GM12878 (cell line): ENCODE measurements at regions not wholly inside any gene's neighbourhood (a gene's known extent, or its start where the extent isn't known, plus 50 kb on each side); places are given as distances from the start of the nearest gene placed in this dataset.

Experiments
- ATAC-seq: fragments of 200-7000 bp; cut with Tn5 transposase; 3 replicates; pipeline ENCODE4 v1.9.1; 2020; ENCODE audit warnings: mild to moderate bottlenecking, moderate library complexity
- BruUV-seq: library from RNA; stranded (reverse); fragments of 400-500 nt; replicated peaks from 2 replicates; lab custom pipeline; 2021; lab: Mats Ljungman, UMichigan
- CTCF ChIA-PET: fragments of 300-600 bp; sonication (Branson Sonifier 250); formaldehyde crosslinking; extraction: SDS; loops from one replicate; lab custom pipeline; 2021; ENCODE audit warnings: inconsistent platforms; lab: Yijun Ruan, JAX
- POLR2A ChIA-PET: fragments of 350-600 bp; formaldehyde crosslinking; extraction: SDS; loops from one replicate; lab custom pipeline; 2021; ENCODE audit warnings: inconsistent platforms; lab: Charles Lee
- RAD21 ChIA-PET: fragments of 300-600 bp; sonication (Branson Sonifier 250); formaldehyde crosslinking; loops from one replicate; lab custom pipeline; 2023; ENCODE audit warnings: antibody characterized with exemption; ENCODE audit not compliant: unreplicated experiment; lab: Charles Lee
- SMC1A ChIA-PET: fragments of 300-600 bp; sonication (Branson Sonifier 250); formaldehyde crosslinking; loops from one replicate; lab custom pipeline; 2023; ENCODE audit not compliant: unreplicated experiment, uncharacterized antibody; lab: Charles Lee
- DNase-seq: peaks from one replicate; pipeline ENCODE4 v3.0.0-alpha.2; 2011; ENCODE audit warnings: low read depth, low spot score
- FAIRE-seq: peaks from 3 replicates; lab custom pipeline; 2011; peaks lifted over from hg19 to GRCh38; lab: Jason Lieb, UNC
- H2AFZ ChIP-seq: 2 replicates; pipeline ENCODE4 v1.6.0; 2011; ENCODE audit warnings: low read depth, low read length, control low read depth; ENCODE audit not compliant: control insufficient read depth
- H3K27ac ChIP-seq: 2 replicates; pipeline ENCODE4 v1.5.1; 2011; ENCODE audit warnings: control low read depth; ENCODE audit not compliant: control insufficient read depth, insufficient read depth
- H3K27me3 ChIP-seq, 2 experiments: replicated peaks in 1 of 2; 2 replicates each; pipeline versions ENCODE4 v1.6.0 to v1.6.1; 2011; ENCODE audit warnings: low read length in 1 of 2; ENCODE audit not compliant: control insufficient read depth in 2 of 2, insufficient read depth in 2 of 2
- H3K36me3 ChIP-seq, 2 experiments: 2 replicates each; pipeline ENCODE4 v1.5.1; 2011; ENCODE audit warnings: low read length in 1 of 2; ENCODE audit not compliant: control insufficient read depth in 2 of 2, insufficient read depth in 2 of 2
- H3K4me1 ChIP-seq: 2 replicates; pipeline ENCODE4 v1.6.1; 2011; ENCODE audit warnings: mild to moderate bottlenecking, low read length, moderate library complexity, mixed read lengths; ENCODE audit not compliant: control insufficient read depth, insufficient read depth
- H3K4me2 ChIP-seq: 2 replicates; pipeline ENCODE4 v1.6.0; 2011; ENCODE audit warnings: control low read depth; ENCODE audit not compliant: control insufficient read depth, insufficient read depth
- H3K4me3 ChIP-seq: fragments of 200-600 bp; sonication (generic); 2 replicates; pipeline ENCODE4 v1.5.1; 2016
- H3K79me2 ChIP-seq: 2 replicates; pipeline ENCODE4 v1.6.0; 2011; ENCODE audit warnings: low read length; ENCODE audit not compliant: control insufficient read depth, insufficient read depth
- H3K9ac ChIP-seq: 2 replicates; pipeline ENCODE4 v1.8.0; 2011; ENCODE audit warnings: low read length, control low read depth, mixed read lengths; ENCODE audit not compliant: control insufficient read depth, insufficient read depth
- H3K9me3 ChIP-seq: replicated peaks from 3 replicates; pipeline ENCODE4 v1.5.1; 2011; ENCODE audit warnings: mild to moderate bottlenecking, low read length; ENCODE audit not compliant: control insufficient read depth, insufficient read depth
- H4K20me1 ChIP-seq: 2 replicates; pipeline ENCODE4 v1.6.0; 2011; ENCODE audit not compliant: control insufficient read depth, insufficient read depth
- BACH1 ChIP-seq: fragments of 450-650 bp; IDR thresholded peaks from 2 replicates; pipeline ENCODE4 v1.6.1; 2017; ENCODE audit warnings: mild to moderate bottlenecking, borderline replicate concordance
- CEBPZ ChIP-seq: fragments of 150-350 bp; IDR thresholded peaks from 2 replicates; pipeline ENCODE4 v1.6.1; 2016; ENCODE audit warnings: low read depth, low read length
- CHD4 ChIP-seq: fragments of 200-600 bp; sonication (generic); IDR thresholded peaks from 2 replicates; pipeline ENCODE4 v1.6.1; 2016; ENCODE audit warnings: mild to moderate bottlenecking
- LARP7 ChIP-seq: fragments of 450-650 bp; IDR thresholded peaks from 2 replicates; pipeline ENCODE4 v1.6.1; 2017; ENCODE audit warnings: mild to moderate bottlenecking
- NFIC ChIP-seq: IDR thresholded peaks from 2 replicates; pipeline ENCODE4 v1.6.1; 2012; ENCODE audit warnings: low read depth, mild to moderate bottlenecking, inconsistent platforms, low read length, moderate library complexity
- PBX3 ChIP-seq: IDR thresholded peaks from 2 replicates; pipeline ENCODE4 v1.6.1; 2011; ENCODE audit warnings: mild to moderate bottlenecking, low read depth, low read length, moderate library complexity; ENCODE audit not compliant: insufficient replicate concordance
- POLR2A ChIP-seq: IDR thresholded peaks from 2 replicates; pipeline ENCODE4 v1.6.1; 2011; ENCODE audit warnings: low read depth, mild to moderate bottlenecking, low read length
- SIX5 ChIP-seq: IDR thresholded peaks from 2 replicates; pipeline ENCODE4 v1.6.1; 2011; ENCODE audit warnings: mild to moderate bottlenecking, low read depth, low read length, moderate library complexity; ENCODE audit not compliant: severe bottlenecking
- WGBS: methylation state at CpG from one replicate; pipeline ENCODE4 v1.1.6; 2016; ENCODE audit warnings: low lambda C conversion rate; ENCODE audit not compliant: insufficient replicate concordance, insufficient coverage; ENCODE audit errors: missing lambda C conversion rate; 5-methylcytosine and 5-hydroxymethylcytosine counted together
- in situ Hi-C: fragments of 300-500 bp; cut with MboI; formaldehyde crosslinking; loops from 9 replicates; pipeline ENCODE4 v1.14.3; 2018; ENCODE audit warnings: mixed read lengths
- intact Hi-C: fragments of 100-400 bp; cut with micrococcal nuclease; formaldehyde crosslinking; loops from one replicate; pipeline ENCODE4 v1.14.2; 2022; ENCODE audit not compliant: unreplicated experiment

- 0% methylated on average over 4 of the region's 4 CpGs for WGBS
- no TSS peak for BruUV-seq
- Histone ChIP-seq H2AFZ (no peak overlapping the region), H3K4me3 (no peak overlapping the region), H3K79me2 (no peaks in the 10 kb centered on the region), H3K9ac (no peak overlapping the region), H3K4me2 (no peak overlapping the region), H3K4me1 (no peaks in the 10 kb centered on the region), H3K36me3 (no peaks in the 10 kb centered on the region), H3K9me3 (no peaks in the 10 kb centered on the region), H3K27ac (no peak overlapping the region), H4K20me1 (no peaks in the 10 kb centered on the region), H3K27me3 (no peaks in the 10 kb centered on the region)
- ChIA-PET SMC1A (no interaction called here), POLR2A (no interaction called here), CTCF (no interaction called here), RAD21 (no interaction called here)
- ATAC-seq, result no peak
- no peak for DNase-seq
- intact Hi-C loops, result no loop called here
- no peak for FAIRE-seq
- in situ Hi-C loops, result no loop called here
- TF ChIP-seq NFIC (no peak), BACH1 (no peak), POLR2A (no peak), CHD4 (no peak), CEBPZ (no peak), LARP7 (no peak), PBX3 (no peak), SIX5 (no peak)
Measured at GRCh38 chr5:99305045-99305580, 376.3 kb upstream of the CHD1 start.
